Neural cell (in vitro differentiated cells): ENCODE measurements at regions not wholly inside any gene's neighbourhood (a gene's known extent, or its start where the extent isn't known, plus 50 kb on each side); places are given as distances from the start of the nearest gene placed in this dataset.

Source experiments
- EZH2 ChIP-seq: fragments of 200-600, 300-800 bp; shearing (Covaris generic), sonication (generic); IDR thresholded peaks from 2 replicates; pipeline ENCODE4 v1.6.1; 2014; ENCODE audit warnings: antibody characterized with exemption, low read length, borderline replicate concordance, mild to moderate bottlenecking; ENCODE audit not compliant: insufficient read depth, poor library complexity, severe bottlenecking
- POLR2AphosphoS5 ChIP-seq: IDR thresholded peaks from 2 replicates; pipeline ENCODE4 v1.6.1; 2012

DNA sequence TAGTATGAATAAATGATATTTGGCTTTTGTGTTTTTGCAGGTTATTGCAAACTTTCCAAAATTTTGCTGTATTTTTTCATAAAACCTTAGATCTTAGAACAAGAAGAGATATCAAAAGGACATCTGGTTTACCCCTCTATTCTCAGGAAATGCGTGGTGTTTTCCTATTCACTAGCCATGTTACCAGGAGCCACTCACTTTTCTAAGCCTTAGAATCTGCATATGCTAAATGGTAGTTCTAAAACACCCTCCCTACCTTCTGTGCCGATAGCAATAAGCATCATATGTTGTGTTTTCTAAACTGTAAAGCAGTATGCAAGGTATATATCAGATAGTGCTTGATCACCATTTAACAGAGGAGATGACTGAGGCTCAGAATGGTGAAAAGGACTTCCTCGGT lies 715.0 kb upstream of the CELF2 start:
- TF ChIP-seq POLR2AphosphoS5 (no peak), EZH2 (no peak)
